ENCODE measurements at regions not wholly inside any gene's neighbourhood (a gene's known extent, or its start where the extent isn't known, plus 50 kb on each side); places are given as distances from the start of the nearest gene placed in this dataset.

DNA sequence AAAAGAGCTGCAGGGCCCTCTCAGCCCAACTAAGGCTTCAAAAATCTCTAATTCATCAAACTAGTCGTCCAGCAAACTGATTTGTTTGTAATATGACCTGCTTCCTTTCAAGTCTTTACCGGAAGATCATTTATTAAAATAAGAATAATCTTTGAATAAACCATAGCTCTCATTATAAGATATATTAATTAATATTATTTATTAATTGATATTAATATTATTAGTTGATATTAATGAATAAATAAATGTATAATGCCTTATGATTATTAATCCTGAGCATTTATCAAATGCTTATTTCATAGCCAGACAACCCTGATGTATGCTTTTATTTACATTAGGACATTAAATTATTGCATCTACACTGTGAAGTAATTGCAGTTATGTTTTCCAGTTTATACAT is 550.7 kb upstream of the ALCAM start:
- H2BK20ac ChIP-seq (ENCODE audit: low read depth, low read length, poor library complexity, severe bottlenecking): no peak overlapping the region
- H3K27ac Mint-ChIP-seq: peak overlapping the region in 2 of 3 experiments; percentile 58 to 63; a peak in 2 of 7 replicates

More for the DNA sequence above, 550.7 kb upstream of the ALCAM start:
- Histone ChIP-seq H3K23me2 (ENCODE audit: insufficient read length, low read depth, low read length, poor library complexity, severe bottlenecking) (no peaks in the 10 kb centered on the region), H3K23ac (ENCODE audit: insufficient read length, low read depth, low read length) (no peak overlapping the region), H2AFZ (ENCODE audit: low read length) (no peak overlapping the region), H3K27ac (ENCODE audit: insufficient read length, low read depth, low read length) (no peak overlapping the region), H3K79me2 (ENCODE audit: insufficient read depth, low read length) (no peaks in the 10 kb centered on the region), H3K14ac (ENCODE audit: insufficient read depth, low read length) (no peak overlapping the region), H2BK120ac (ENCODE audit: low read depth, low read length, poor library complexity, severe bottlenecking) (no peak overlapping the region), H3K56ac (ENCODE audit: insufficient read length, low read depth, low read length) (no peak overlapping the region), H2BK15ac (ENCODE audit: low read depth, low read length) (no peak overlapping the region), H3K9ac (ENCODE audit: extremely low read depth, insufficient read length, low read length) (no peak overlapping the region), H2AK5ac (ENCODE audit: insufficient read length, low read length) (no peak overlapping the region), H3K79me1 (ENCODE audit: insufficient read depth, low read depth, low read length, poor library complexity, severe bottlenecking) (no peaks in the 10 kb centered on the region), H3K4me1 (ENCODE audit: insufficient read depth, low read length) (no peaks in the 10 kb centered on the region; the same call in 1 of the 2 replicates), H3K18ac (ENCODE audit: insufficient read length, low read depth, low read length) (no peak overlapping the region), H2BK5ac (ENCODE audit: insufficient read length, low read length) (no peak overlapping the region), H3K4me2 (ENCODE audit: insufficient read depth, insufficient read length, low read length) (no peak overlapping the region), H4K8ac (replicated peaks; ENCODE audit: insufficient read length, low read depth, low read length) (no peak overlapping the region), H3K9me3 (ENCODE audit: control insufficient read depth, low read depth, low read length) (peaks cover 10% of the 10 kb centered on the region), H3T11ph (ENCODE audit: low read length) (no peak overlapping the region), H4K5ac (ENCODE audit: insufficient read length, low read depth, low read length) (no peak overlapping the region), H4K20me1 (ENCODE audit: control insufficient read depth, insufficient read depth, insufficient read length) (no peaks in the 10 kb centered on the region), H2BK12ac (ENCODE audit: insufficient read length, low read depth, low read length) (no peak overlapping the region), H3K27me3 (ENCODE audit: insufficient read depth, low read length) (no peaks in the 10 kb centered on the region), H4K91ac (ENCODE audit: insufficient read length, low read depth, low read length) (no peak overlapping the region), H3K4ac (ENCODE audit: low read depth, low read length) (no peak overlapping the region)
- WGBS (ENCODE audit: extremely low coverage, insufficient read length, low lambda C conversion rate): no CpG with 5 or more reads among the region's 2 CpGs
- Mint-ChIP-seq H3K36me3 (ENCODE audit: insufficient read depth in 1 of 3, low read depth in 3 of 3) (peaks cover 8 to 13% (median 11%) of the 10 kb centered on the region in 3 experiments), H3K27me3 (ENCODE audit: low read depth) (no peaks in the 10 kb centered on the region), H3K4me1 (peaks cover 21 to 23% of the 10 kb centered on the region in 2 experiments), H3K4me3 (no peak overlapping the region; a peak in 1 of 5 replicates), H3K9me3 (peaks cover 11% of the 10 kb centered on the region in 2 experiments)
- DNase-seq: no peak
- TF ChIP-seq, protein P1, sequence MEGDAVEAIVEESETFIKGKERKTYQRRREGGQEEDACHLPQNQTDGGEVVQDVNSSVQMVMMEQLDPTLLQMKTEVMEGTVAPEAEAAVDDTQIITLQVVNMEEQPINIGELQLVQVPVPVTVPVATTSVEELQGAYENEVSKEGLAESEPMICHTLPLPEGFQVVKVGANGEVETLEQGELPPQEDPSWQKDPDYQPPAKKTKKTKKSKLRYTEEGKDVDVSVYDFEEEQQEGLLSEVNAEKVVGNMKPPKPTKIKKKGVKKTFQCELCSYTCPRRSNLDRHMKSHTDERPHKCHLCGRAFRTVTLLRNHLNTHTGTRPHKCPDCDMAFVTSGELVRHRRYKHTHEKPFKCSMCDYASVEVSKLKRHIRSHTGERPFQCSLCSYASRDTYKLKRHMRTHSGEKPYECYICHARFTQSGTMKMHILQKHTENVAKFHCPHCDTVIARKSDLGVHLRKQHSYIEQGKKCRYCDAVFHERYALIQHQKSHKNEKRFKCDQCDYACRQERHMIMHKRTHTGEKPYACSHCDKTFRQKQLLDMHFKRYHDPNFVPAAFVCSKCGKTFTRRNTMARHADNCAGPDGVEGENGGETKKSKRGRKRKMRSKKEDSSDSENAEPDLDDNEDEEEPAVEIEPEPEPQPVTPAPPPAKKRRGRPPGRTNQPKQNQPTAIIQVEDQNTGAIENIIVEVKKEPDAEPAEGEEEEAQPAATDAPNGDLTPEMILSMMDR (conservative IDR thresholded peaks at IDR 0.05): no peak
